ENCODE measurements at regions not wholly inside any gene's neighbourhood (a gene's known extent, or its start where the extent isn't known, plus 50 kb on each side); places are given as distances from the start of the nearest gene placed in this dataset.

- TF ChIP-seq YY1 (IDR thresholded peaks at IDR 0.05; ENCODE audit: insufficient read depth, insufficient read length) (no peak), ZNF274 (IDR thresholded peaks at IDR 0.05; ENCODE audit: low read depth, low read length) (no peak)
Measured at GRCh38 chr14:26097852-26098251, 500.0 kb downstream of the NOVA1 start.
